SIG-M5 (cell line): ENCODE measurements at regions not wholly inside any gene's neighbourhood (a gene's known extent, or its start where the extent isn't known, plus 50 kb on each side); places are given as distances from the start of the nearest gene placed in this dataset.
A peak's percentile ranks its signal among the peaks of the same experiment; 100 is the strongest.

Source experiments
- DNase-seq: peaks from one replicate; lab custom pipeline; 2025; lab: John Stamatoyannopoulos, UW

DNA sequence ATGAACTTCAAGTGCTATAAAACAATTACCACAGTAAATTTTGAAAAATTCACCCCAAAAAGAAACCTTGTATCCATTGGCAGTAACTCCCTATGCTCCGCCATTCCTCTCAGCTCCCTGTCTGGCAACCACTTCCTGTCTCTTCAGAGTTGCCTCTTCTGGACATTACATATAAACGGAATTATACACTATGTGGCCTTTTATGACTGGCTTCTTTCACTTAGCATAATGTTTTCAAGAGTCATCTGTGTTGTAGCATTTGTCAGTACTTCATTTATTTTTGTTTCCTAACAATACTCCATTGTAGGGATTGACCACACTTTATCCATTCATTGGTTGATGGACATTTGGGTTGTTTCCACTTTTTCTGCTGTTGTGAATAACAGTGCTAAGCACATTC, 50.1 kb downstream of the CEP43 start:
- no peak for DNase-seq

DNA sequence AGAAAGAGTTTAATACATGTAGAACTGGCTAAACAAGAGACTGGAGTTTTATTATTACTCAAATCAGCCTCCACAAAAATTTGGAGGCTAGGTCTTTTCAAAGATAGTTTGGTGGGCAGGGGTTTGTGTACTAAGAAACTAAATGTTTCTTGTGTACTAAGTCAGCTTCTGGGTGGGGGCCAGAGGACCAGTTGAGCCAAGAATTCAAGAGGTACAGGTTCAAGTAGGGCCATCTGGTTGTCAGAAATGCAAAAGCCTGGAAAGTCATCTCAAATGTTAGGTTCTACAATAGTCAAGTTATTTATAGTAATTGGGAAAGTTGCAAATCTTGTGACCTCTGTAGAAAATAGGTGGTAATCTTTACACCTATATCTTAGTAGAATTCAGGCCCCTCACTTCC, 51.7 kb downstream of the CEP43 start:
- no peak for DNase-seq

DNA sequence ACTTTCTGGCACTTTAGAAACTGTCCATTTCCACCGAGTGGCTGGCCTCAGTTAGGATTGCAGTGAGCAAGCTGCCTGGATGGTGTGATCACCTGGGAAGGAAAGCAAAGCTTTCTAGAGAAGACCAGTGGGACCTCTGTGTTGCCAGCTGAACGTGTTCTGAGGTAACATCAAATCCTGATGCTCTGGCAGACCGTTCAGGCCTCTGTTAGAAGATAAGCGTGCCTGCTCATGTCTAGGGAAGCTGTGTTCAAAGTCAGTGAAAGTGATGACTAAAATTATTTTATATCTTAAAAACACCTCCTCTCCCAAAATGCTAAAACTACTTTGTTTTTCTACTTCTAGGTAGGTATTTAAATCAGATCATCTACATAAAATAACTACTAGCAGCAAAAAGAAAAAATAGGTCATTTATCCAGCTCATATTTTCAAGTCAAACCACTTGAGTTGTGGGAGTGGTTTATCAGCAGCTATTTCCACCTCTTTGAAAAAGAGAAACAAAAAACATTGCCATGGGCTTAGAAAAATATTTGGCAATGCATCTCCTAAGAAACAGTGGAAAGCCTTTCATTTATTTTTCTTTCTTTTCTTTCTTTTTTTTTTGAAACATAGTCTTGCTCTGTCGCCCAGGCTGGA, 54.8 kb downstream of the CEP43 start:
- no peak for DNase-seq

DNA sequence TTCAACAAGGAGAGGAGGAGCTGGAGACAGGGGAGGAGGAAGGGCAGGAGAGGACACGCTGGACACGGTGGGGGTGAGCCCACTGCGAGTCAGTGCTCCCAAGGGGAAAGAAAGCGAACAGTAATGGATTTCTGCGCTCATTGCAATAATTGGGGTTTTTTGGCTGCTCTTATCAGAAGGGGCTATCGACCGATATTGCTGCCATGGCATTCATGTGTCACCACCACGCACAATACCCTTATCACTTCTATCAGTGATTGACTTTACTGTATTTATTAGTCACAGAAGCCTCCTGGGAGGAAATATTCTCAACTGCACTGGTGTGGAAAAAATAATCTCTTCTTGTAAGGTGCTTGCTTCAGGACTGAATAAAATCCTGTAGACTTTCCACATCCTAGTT, 55.8 kb downstream of the CEP43 start:
- DNase-seq: no peak

DNA sequence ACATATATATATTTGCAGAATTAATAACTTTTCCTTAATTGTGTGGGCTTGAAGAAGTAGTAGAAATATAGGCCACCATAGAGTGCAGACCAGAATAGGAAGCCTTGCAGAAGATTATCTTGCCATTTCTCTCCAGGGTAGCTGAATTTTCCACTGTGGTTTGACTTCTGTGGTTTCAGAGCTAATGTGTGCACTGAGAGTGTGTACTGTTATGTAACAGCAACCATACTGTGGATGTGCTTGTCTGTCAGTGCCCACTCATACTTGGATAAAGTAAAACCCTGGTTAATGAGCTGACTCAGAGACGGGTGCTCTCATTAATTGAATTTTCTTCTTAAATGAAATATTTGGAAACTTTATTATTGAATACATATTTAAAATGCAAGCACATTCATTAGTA, 57.2 kb downstream of the CEP43 start:
- peak; percentile 32 for DNase-seq

DNA sequence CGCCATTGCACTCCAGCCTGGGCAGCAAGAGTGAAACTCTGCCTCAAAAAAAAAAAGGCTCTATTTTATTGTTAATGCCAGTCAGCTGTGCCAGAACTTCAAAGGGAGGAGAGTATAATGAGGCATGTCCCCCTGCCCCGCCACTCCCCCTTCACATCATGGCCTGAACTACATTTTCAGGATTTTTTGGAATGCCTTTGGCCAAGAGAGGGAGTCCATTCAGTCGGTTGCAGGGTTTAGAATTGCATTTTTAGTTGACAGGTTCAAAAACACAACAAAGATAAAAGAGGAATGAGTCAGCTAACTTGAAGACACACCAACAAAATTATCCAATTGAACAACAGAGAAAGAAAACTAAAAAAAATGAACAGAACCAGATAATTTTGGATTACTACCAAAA, 59.1 kb downstream of the CEP43 start:
- DNase-seq: no peak
